Colonic mucosa (tissue), 4 donors: ENCODE measurements at regions not wholly inside any gene's neighbourhood (a gene's known extent, or its start where the extent isn't known, plus 50 kb on each side); places are given as distances from the start of the nearest gene placed in this dataset.

Experiments
- DNase-seq: peaks from one replicate; pipeline ENCODE4 v3.0.0-alpha.2; 2020
- H3K27ac ChIP-seq: fragments of 200-600 bp; one replicate; pipeline ENCODE4 v1.8.0; 2021
- H3K27me3 ChIP-seq: fragments of 200-600 bp; one replicate; pipeline ENCODE4 v1.8.0; 2021
- H3K36me3 ChIP-seq: fragments of 200-600 bp; one replicate; pipeline ENCODE4 v1.8.0; 2021
- H3K4me1 ChIP-seq: fragments of 200-600 bp; one replicate; pipeline ENCODE4 v1.8.0; 2021; ENCODE audit warnings: mild to moderate bottlenecking
- H3K4me3 ChIP-seq: fragments of 200-600 bp; one replicate; pipeline ENCODE4 v1.8.0; 2021
- H3K9ac ChIP-seq, 2 donors: one replicate each; pipeline ENCODE4 v1.7.0; 2013; ENCODE audit warnings: control low read depth in 2 of 2, low read depth in 2 of 2, low read length in 2 of 2
- H3K9me3 ChIP-seq: fragments of 200-600 bp; one replicate; pipeline ENCODE4 v1.8.0; 2021
- intact Hi-C: fragments of 100-400 bp; cut with DNase I; formaldehyde crosslinking; loops from one replicate; pipeline ENCODE4 v1.14.1; 2022
- TF ChIP-seq, protein P1 (sequence below): fragments of 200-600 bp; IDR thresholded peaks from one replicate; pipeline ENCODE4 v1.8.0; 2022; ENCODE audit warnings: antibody characterized with exemption, mild to moderate bottlenecking
- donor health status: healthy.
- donor health status: DM: no; HTN: no; CAD: no.
- donor health status: DM: no; HTN: no; CAD: no.

- no peaks in the 10 kb centered on the region for H3K36me3 ChIP-seq
- H3K9ac ChIP-seq, result no peak overlapping the region
- H3K4me1 ChIP-seq, result no peaks in the 10 kb centered on the region
- no peak for DNase-seq
- H3K27me3 ChIP-seq, result no peaks in the 10 kb centered on the region
- TF ChIP-seq, protein P1, sequence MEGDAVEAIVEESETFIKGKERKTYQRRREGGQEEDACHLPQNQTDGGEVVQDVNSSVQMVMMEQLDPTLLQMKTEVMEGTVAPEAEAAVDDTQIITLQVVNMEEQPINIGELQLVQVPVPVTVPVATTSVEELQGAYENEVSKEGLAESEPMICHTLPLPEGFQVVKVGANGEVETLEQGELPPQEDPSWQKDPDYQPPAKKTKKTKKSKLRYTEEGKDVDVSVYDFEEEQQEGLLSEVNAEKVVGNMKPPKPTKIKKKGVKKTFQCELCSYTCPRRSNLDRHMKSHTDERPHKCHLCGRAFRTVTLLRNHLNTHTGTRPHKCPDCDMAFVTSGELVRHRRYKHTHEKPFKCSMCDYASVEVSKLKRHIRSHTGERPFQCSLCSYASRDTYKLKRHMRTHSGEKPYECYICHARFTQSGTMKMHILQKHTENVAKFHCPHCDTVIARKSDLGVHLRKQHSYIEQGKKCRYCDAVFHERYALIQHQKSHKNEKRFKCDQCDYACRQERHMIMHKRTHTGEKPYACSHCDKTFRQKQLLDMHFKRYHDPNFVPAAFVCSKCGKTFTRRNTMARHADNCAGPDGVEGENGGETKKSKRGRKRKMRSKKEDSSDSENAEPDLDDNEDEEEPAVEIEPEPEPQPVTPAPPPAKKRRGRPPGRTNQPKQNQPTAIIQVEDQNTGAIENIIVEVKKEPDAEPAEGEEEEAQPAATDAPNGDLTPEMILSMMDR, result no peak
- H3K9me3 ChIP-seq, result no peaks in the 10 kb centered on the region
- no peak overlapping the region for H3K27ac ChIP-seq
- H3K4me3 ChIP-seq, result no peak overlapping the region
- intact Hi-C loops, result no loop called here
Observed at GRCh38 chr12:22876262-22876661, 251.3 kb downstream of the ETNK1 start.

DNA sequence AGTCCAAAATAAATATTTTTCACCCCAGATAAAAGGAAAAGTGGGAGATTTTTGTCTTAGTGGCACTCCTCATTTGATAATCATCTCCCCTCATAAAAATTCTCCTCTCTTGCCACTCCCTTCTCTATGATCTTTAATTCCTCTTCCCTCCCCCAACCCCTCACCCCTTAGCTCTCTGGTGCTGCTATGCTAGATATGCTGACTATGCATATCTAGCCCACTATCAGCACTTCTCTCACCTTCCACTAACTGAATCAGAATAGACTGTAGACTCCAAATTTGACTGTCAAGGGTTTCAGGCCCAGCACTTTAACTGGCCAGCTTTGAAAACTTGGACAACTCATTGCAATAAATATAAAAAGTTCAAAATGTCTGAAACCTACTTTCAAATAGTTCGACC is 254.2 kb downstream of the ETNK1 start:
- Histone ChIP-seq H3K4me1 (no peaks in the 10 kb centered on the region), H3K4me3 (no peak overlapping the region), H3K27me3 (no peaks in the 10 kb centered on the region), H3K27ac (no peak overlapping the region), H3K36me3 (no peaks in the 10 kb centered on the region), H3K9me3 (no peaks in the 10 kb centered on the region), H3K9ac (no peak overlapping the region)
- TF ChIP-seq, protein P1, result no peak
- no peak for DNase-seq
- intact Hi-C loops, result no loop called here

GRCh38 chr12:22880331-22880730 is 255.4 kb downstream of the ETNK1 start:
- DNase-seq, result no peak
- no peak overlapping the region for H3K4me3 ChIP-seq
- H3K9me3 ChIP-seq, result no peaks in the 10 kb centered on the region
- intact Hi-C loops, result no loop called here
- H3K27me3 ChIP-seq, result no peaks in the 10 kb centered on the region
- H3K27ac ChIP-seq, result no peak overlapping the region
- H3K4me1 ChIP-seq, result no peaks in the 10 kb centered on the region
- H3K36me3 ChIP-seq, result no peaks in the 10 kb centered on the region
- H3K9ac ChIP-seq, result no peak overlapping the region
- TF ChIP-seq, protein P1, result no peak

DNA sequence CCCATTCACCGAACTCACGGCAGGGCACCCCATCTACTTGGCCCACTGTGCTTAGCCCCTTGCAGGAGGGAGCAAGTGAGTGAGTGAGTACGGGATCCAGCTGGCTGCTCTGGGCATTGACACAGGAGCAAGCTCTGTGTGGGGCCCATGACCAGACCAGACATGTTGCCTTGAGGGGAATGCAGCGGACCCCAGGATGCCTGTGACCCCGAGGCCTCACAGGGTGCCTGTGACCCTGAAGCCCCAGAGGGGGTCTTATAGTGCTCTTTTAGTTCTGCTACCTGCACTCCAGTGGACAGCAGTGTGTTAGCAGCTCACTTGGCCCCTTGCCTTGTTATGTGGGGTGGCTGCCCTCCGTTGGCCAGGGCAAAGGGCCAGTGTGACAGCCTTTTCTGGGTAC is 255.8 kb downstream of the ETNK1 start:
- no peaks in the 10 kb centered on the region for H3K36me3 ChIP-seq
- no peak for DNase-seq
- H3K27me3 ChIP-seq, result no peaks in the 10 kb centered on the region
- no peak overlapping the region for H3K4me3 ChIP-seq
- H3K27ac ChIP-seq, result no peak overlapping the region
- TF ChIP-seq, protein P1, result no peak
- H3K9ac ChIP-seq, result no peak overlapping the region
- H3K4me1 ChIP-seq, result no peaks in the 10 kb centered on the region
- intact Hi-C loops, result no loop called here
- no peaks in the 10 kb centered on the region for H3K9me3 ChIP-seq

GRCh38 chr12:22881878-22882385 is 257.0 kb downstream of the ETNK1 start:
- no peaks in the 10 kb centered on the region for H3K27me3 ChIP-seq
- no peak overlapping the region for H3K4me3 ChIP-seq
- TF ChIP-seq, protein P1, result no peak
- H3K4me1 ChIP-seq, result no peaks in the 10 kb centered on the region
- H3K36me3 ChIP-seq, result no peaks in the 10 kb centered on the region
- H3K27ac ChIP-seq, result no peak overlapping the region
- H3K9ac ChIP-seq, result no peak overlapping the region
- intact Hi-C loops, result no loop called here
- no peak for DNase-seq
- no peaks in the 10 kb centered on the region for H3K9me3 ChIP-seq

GRCh38 chr12:22882559-22882958 is 257.6 kb downstream of the ETNK1 start:
- Histone ChIP-seq H3K36me3 (no peaks in the 10 kb centered on the region), H3K9ac (no peak overlapping the region), H3K27ac (no peak overlapping the region), H3K4me3 (no peak overlapping the region), H3K9me3 (no peaks in the 10 kb centered on the region), H3K27me3 (no peaks in the 10 kb centered on the region), H3K4me1 (no peaks in the 10 kb centered on the region)
- TF ChIP-seq, protein P1, result no peak
- intact Hi-C loops, result no loop called here
- no peak for DNase-seq
